Keratinocyte (primary cell): ENCODE measurements at regions not wholly inside any gene's neighbourhood (a gene's known extent, or its start where the extent isn't known, plus 50 kb on each side); places are given as distances from the start of the nearest gene placed in this dataset.

Experiments used
- DNase-seq: peaks from one replicate; pipeline ENCODE4 v3.0.0-alpha.2; 2011; ENCODE audit warnings: low read depth, missing footprints, low spot score
- FAIRE-seq: peaks from 2 replicates; lab custom pipeline; 2011; peaks lifted over from hg19 to GRCh38; lab: Jason Lieb, UNC
- H2AFZ ChIP-seq: 2 replicates; pipeline ENCODE4 v1.6.0; 2012; ENCODE audit warnings: low read length, control low read depth, inconsistent platforms; ENCODE audit not compliant: control insufficient read depth
- H3K27ac ChIP-seq: 2 replicates; pipeline ENCODE4 v1.5.1; 2011; ENCODE audit warnings: low read length; ENCODE audit not compliant: control insufficient read depth, insufficient read depth
- H3K27me3 ChIP-seq: 3 replicates; pipeline ENCODE4 v1.6.0; 2011; ENCODE audit warnings: low read length; ENCODE audit not compliant: control insufficient read depth, insufficient read depth; ENCODE audit errors: extremely low read depth
- H3K36me3 ChIP-seq, 2 experiments: 2 replicates in 1 of 2; 3 replicates in 1 of 2; pipeline ENCODE4 v1.5.1; 2011; ENCODE audit warnings: low read length in 2 of 2, mild to moderate bottlenecking in 1 of 2; ENCODE audit not compliant: control insufficient read depth in 2 of 2, insufficient read depth in 2 of 2; ENCODE audit errors: extremely low read depth in 1 of 2
- H3K4me1 ChIP-seq: 3 replicates; pipeline ENCODE4 v1.5.1; 2011; ENCODE audit warnings: low read length; ENCODE audit not compliant: control insufficient read depth, insufficient read depth; ENCODE audit errors: extremely low read depth
- H3K4me2 ChIP-seq: 3 replicates; pipeline ENCODE4 v1.6.0; 2011; ENCODE audit warnings: low read depth, low read length; ENCODE audit not compliant: control insufficient read depth, insufficient read depth; ENCODE audit errors: extremely low read depth
- H3K4me3 ChIP-seq, 3 experiments: fragments of 200-600 bp in 1 of 3; sonication (generic) in 1 of 3; 2 replicates in 2 of 3; 3 replicates in 1 of 3; pipeline ENCODE4 v1.5.1; 2011 to 2016; ENCODE audit warnings: low read length in 3 of 3, mild to moderate bottlenecking in 3 of 3, control low read depth in 2 of 3, inconsistent platforms in 1 of 3, low read depth in 1 of 3, mixed read lengths in 1 of 3, mixed run types in 1 of 3, moderate library complexity in 1 of 3; ENCODE audit not compliant: control insufficient read depth in 2 of 3, insufficient read depth in 2 of 3; ENCODE audit errors: extremely low read depth in 1 of 3
- H3K79me2 ChIP-seq: 2 replicates; pipeline ENCODE4 v1.6.0; 2012; ENCODE audit warnings: low read length; ENCODE audit not compliant: control insufficient read depth, insufficient read depth
- H3K9ac ChIP-seq: 3 replicates; pipeline ENCODE4 v1.6.0; 2011; ENCODE audit warnings: low read length; ENCODE audit not compliant: control insufficient read depth, insufficient read depth; ENCODE audit errors: extremely low read depth
- H3K9me1 ChIP-seq: 3 replicates; pipeline ENCODE4 v1.6.0; 2011; ENCODE audit warnings: low read length; ENCODE audit not compliant: control insufficient read depth, insufficient read depth; ENCODE audit errors: extremely low read depth
- H3K9me3 ChIP-seq: 2 replicates; pipeline ENCODE4 v1.5.1; 2012; ENCODE audit warnings: low read depth, low read length; ENCODE audit not compliant: control insufficient read depth
- H4K20me1 ChIP-seq: 3 replicates; pipeline ENCODE4 v1.6.0; 2011; ENCODE audit warnings: low read length; ENCODE audit not compliant: control insufficient read depth, insufficient read depth; ENCODE audit errors: extremely low read depth
- EZH2 ChIP-seq: IDR thresholded peaks from one replicate; pipeline ENCODE4 v1.6.1; 2012; ENCODE audit warnings: inconsistent platforms, mild to moderate bottlenecking, low read length, moderate library complexity
- dilution Hi-C: fragments of 300-500 bp; cut with MboI; formaldehyde crosslinking; loops from one replicate; pipeline ENCODE4 v1.7.0; 2020; ENCODE audit warnings: low sequenced_read_pairs; ENCODE audit not compliant: extremely low pct_ligation_motif_present
- TF ChIP-seq, protein P1 (sequence below), 3 experiments: IDR thresholded peaks in 1 of 3; conservative IDR thresholded peaks in 1 of 3; optimal IDR thresholded peaks in 1 of 3; 2 replicates in 2 of 3; 3 replicates in 1 of 3; pipeline versions ENCODE3 to v1.5.1; 2011; ENCODE audit warnings: low read length in 3 of 3, mild to moderate bottlenecking in 3 of 3, moderate library complexity in 2 of 3, control low read depth in 1 of 3, inconsistent platforms in 1 of 3; ENCODE audit not compliant: insufficient read depth in 2 of 3; ENCODE audit errors: extremely low read depth in 1 of 3

- Histone ChIP-seq H3K27ac (no peak overlapping the region), H4K20me1 (no peaks in the 10 kb centered on the region), H3K9me1 (no peaks in the 10 kb centered on the region), H3K4me2 (no peak overlapping the region), H3K4me1 (no peaks in the 10 kb centered on the region), H3K4me3 (no peak overlapping the region), H3K27me3 (no peaks in the 10 kb centered on the region), H3K9ac (no peak overlapping the region), H2AFZ (no peak overlapping the region), H3K36me3 (no peaks in the 10 kb centered on the region), H3K9me3 (no peaks in the 10 kb centered on the region), H3K79me2 (no peaks in the 10 kb centered on the region)
- no peak for TF ChIP-seq EZH2
- TF ChIP-seq, protein P1, sequence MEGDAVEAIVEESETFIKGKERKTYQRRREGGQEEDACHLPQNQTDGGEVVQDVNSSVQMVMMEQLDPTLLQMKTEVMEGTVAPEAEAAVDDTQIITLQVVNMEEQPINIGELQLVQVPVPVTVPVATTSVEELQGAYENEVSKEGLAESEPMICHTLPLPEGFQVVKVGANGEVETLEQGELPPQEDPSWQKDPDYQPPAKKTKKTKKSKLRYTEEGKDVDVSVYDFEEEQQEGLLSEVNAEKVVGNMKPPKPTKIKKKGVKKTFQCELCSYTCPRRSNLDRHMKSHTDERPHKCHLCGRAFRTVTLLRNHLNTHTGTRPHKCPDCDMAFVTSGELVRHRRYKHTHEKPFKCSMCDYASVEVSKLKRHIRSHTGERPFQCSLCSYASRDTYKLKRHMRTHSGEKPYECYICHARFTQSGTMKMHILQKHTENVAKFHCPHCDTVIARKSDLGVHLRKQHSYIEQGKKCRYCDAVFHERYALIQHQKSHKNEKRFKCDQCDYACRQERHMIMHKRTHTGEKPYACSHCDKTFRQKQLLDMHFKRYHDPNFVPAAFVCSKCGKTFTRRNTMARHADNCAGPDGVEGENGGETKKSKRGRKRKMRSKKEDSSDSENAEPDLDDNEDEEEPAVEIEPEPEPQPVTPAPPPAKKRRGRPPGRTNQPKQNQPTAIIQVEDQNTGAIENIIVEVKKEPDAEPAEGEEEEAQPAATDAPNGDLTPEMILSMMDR (optimal IDR thresholded peaks at IDR 0.05 in 1 of 3, IDR thresholded peaks at IDR 0.05 in 1 of 3, conservative IDR thresholded peaks at IDR 0.05 in 1 of 3; ENCODE audit: extremely low read depth in 1 of 3, insufficient read depth in 2 of 3, low read length in 3 of 3): no peak
- DNase-seq (no peak), FAIRE-seq (no peak)
- dilution Hi-C loops: no loop called here
Measured at GRCh38 chr2:143975216-143975615, 544.7 kb downstream of the ZEB2 start.

- TF ChIP-seq EZH2: no peak
- TF ChIP-seq, protein P1 (optimal IDR thresholded peaks at IDR 0.05 in 1 of 3, IDR thresholded peaks at IDR 0.05 in 1 of 3, conservative IDR thresholded peaks at IDR 0.05 in 1 of 3; ENCODE audit: extremely low read depth in 1 of 3, insufficient read depth in 2 of 3, low read length in 3 of 3): no peak
- Histone ChIP-seq H4K20me1 (no peaks in the 10 kb centered on the region), H2AFZ (no peak overlapping the region), H3K27me3 (no peaks in the 10 kb centered on the region), H3K4me2 (no peak overlapping the region), H3K36me3 (no peaks in the 10 kb centered on the region), H3K79me2 (no peaks in the 10 kb centered on the region), H3K9ac (no peak overlapping the region), H3K9me1 (no peaks in the 10 kb centered on the region), H3K4me3 (no peak overlapping the region), H3K4me1 (no peaks in the 10 kb centered on the region), H3K27ac (no peak overlapping the region), H3K9me3 (no peaks in the 10 kb centered on the region)
- dilution Hi-C loops: no loop called here
- no peak for FAIRE-seq
- DNase-seq: no peak
Measured at GRCh38 chr2:143974262-143974661, 545.7 kb downstream of the ZEB2 start.
